HEK293T (cell line): ENCODE measurements at regions not wholly inside any gene's neighbourhood (a gene's known extent, or its start where the extent isn't known, plus 50 kb on each side); places are given as distances from the start of the nearest gene placed in this dataset.

ENCODE experiments used
- BHLHE40 ChIP-seq: fragments of 450-650 bp; IDR thresholded peaks from 2 replicates; pipeline ENCODE4 v1.6.1; 2016; ENCODE audit warnings: mild to moderate bottlenecking, moderate library complexity, borderline replicate concordance
- ELF4 ChIP-seq: fragments of 450-650 bp; IDR thresholded peaks from 2 replicates; pipeline ENCODE4 v1.6.1; 2017; ENCODE audit warnings: antibody characterized with exemption
- FOXK2 ChIP-seq: fragments of 450-650 bp; IDR thresholded peaks from 2 replicates; pipeline ENCODE4 v1.6.1; 2016; ENCODE audit warnings: mild to moderate bottlenecking
- FOXM1 ChIP-seq: fragments of 450-650 bp; IDR thresholded peaks from 2 replicates; pipeline ENCODE4 v1.6.1; 2017; ENCODE audit warnings: mild to moderate bottlenecking, borderline replicate concordance
- HDGF ChIP-seq: fragments of 450-650 bp; IDR thresholded peaks from 2 replicates; pipeline ENCODE4 v1.6.1; 2017; ENCODE audit warnings: antibody characterized with exemption, borderline replicate concordance
- LEF1 ChIP-seq: fragments of 450-650 bp; IDR thresholded peaks from 2 replicates; pipeline ENCODE4 v1.6.1; 2017; ENCODE audit warnings: mild to moderate bottlenecking, borderline replicate concordance
- SUZ12 ChIP-seq: fragments of 450-650 bp; IDR thresholded peaks from 2 replicates; pipeline ENCODE4 v1.6.1; 2016; ENCODE audit warnings: mild to moderate bottlenecking
- TARDBP ChIP-seq: fragments of 450-650 bp; IDR thresholded peaks from 2 replicates; pipeline ENCODE4 v1.6.1; 2016

GRCh38 chr3:73326396-73326795, 264.9 kb downstream of the EBLN2 start:
- TF ChIP-seq FOXM1 (no peak), SUZ12 (no peak), ELF4 (no peak), TARDBP (no peak), FOXK2 (no peak), LEF1 (no peak), HDGF (no peak), BHLHE40 (no peak)
